Amniotic stem cell (primary cell): ENCODE measurements at regions not wholly inside any gene's neighbourhood (a gene's known extent, or its start where the extent isn't known, plus 50 kb on each side); places are given as distances from the start of the nearest gene placed in this dataset.
"Not testable (repeated sequence)": the region's sequence is repeated elsewhere in the genome, so short reads cannot be mapped to it uniquely, and the experiment has no call there.

ENCODE experiments used
- DNase-seq: peaks from one replicate; lab custom pipeline; 2025; lab: John Stamatoyannopoulos, UW

DNA sequence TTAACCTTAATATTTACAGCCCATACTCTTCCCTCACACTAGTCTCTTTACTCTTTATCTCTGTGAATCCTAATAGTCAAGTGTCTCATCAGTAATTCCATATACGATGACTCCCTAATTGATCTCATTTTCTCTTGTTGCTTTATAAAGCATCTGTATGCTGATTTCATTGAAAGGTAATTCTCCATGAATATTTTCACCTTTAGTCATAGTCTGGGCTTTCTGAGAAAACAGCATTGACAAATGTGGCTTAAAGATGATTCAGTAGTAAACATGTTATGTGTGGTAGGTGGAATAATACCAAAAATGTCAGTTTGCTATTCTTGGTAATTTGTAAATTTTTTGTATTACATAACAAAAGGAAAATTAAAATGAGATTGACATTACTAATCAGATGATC, 1176.5 kb downstream of the NCAM2 start:
- no peak for DNase-seq

DNA sequence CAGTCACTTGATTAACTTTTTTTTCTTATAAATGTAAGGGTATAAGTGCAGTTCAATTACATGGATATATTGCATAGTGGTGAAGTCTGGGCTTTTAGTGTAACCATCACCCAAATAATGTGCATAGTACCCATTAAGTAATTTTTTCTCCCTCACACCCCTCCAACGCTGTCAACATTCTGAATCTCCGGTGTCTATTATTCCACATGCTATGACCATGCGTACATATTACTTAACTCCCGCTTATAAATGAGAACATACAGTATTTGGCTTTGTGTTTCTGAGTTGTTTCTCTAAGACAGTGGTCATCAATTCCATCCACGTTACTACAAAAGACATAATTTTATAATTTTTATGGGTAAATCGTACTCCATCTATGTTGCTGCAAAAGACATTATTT, 1191.1 kb downstream of the NCAM2 start:
- DNase-seq: no peak

DNA sequence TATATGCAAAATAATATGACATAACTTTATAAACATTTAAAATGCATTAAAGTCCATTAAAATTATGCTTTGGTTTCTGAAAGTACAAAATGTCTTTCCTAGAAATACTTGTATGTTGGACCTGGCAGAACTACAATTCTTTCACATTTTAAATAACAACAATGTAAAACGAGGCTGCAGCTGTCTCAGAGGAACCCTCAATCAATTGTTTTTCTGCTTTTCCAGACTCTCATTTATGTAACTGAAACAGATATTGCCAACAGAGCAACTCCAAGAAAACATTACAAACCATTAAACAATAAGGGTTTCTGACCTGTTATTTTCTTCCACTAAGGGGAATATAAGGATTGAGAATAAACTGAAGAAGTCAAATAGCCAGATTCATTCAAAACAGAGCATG, 1193.4 kb downstream of the NCAM2 start:
- DNase-seq: no peak

DNA sequence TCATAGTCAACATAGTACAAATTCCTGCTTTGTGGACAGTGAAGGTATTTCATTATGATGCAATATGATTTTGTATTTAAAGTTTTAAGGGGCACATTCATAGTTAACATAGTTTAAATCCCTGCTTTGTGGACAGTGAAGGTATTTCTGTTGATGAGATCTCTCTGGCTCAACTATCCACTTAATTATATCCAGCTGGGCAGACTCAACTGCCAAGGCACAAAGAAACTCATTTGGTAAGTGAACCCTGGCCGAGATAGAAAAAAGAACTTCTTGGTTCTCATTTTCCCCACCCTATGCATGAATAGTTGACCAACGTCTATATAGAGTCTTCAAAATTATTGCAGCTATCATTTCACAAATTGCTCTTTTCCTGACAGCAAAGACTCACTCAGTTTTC, 1194.6 kb downstream of the NCAM2 start:
- no peak for DNase-seq

DNA sequence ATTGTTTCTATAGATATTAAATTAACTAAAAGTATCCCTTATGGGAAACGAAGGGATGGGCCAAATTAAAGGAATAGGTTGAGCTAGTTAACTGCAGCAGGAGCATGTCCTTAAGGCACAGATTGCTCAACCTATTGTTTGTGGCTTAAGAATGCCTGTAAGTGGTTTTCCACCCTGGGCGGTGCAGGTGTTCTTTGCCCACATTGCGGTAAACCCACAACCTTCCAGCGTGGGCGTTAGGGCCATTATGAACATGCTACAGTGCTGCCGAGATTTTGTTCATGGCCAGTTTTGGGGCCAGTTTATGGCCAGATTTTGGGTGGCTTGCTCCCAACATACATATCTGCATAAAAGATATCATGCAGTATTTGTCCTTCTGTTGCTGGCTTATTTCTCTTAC, 1196.8 kb downstream of the NCAM2 start:
- not testable (repeated sequence) for DNase-seq

DNA sequence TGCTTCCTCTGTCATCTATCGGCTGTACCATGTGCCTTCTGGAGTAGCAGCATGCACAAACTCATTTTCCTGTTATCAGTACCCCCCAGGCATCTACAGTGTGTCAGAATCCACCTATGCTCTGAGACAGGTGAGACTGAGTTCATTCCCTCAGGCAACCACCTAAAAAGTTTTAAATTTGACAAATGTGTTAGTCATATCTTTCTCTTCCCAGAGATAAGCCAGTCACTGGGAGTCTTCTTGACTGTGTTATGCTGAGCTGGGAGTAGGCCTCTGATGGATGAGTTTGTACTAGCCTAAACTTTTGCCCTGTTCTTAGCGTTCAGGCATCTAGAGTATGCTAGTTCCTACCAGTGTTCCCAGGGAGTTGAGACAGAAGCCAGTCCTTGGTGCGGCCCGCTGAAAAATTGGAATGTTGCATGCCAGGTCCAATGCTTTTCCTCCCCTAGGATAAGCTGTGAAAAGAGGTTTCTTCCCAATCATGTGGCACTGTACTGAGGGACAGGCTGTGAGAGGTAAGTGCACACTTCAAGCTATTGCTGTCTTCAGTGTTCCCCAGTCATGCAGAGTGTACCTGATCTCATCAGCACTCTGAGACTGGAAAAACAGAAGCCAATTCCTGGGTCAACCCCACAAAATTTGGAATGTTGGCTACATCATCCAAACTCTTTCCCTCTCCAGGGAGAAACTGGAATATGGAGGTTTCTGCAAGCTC, 1202.3 kb downstream of the NCAM2 start:
- DNase-seq: no peak

DNA sequence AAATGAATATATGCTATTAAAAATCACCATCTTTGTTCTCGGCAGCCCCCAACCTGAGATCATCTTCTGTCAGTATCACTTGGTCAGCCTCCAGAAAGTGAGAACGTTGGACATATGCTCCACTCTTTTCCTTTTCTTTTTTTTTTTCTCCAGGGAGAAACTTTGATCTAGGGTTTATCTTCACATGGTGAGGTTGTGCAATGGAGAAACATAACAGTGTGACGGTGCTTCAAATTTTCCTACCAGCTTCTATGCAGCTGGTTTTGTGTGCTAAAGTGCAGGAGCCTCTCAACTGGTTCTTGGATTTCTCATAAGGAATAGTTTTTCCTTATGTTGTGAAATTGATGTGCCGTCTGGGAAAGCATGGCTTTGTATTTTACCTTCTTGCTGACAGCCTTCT, 1202.9 kb downstream of the NCAM2 start:
- DNase-seq: no peak

DNA sequence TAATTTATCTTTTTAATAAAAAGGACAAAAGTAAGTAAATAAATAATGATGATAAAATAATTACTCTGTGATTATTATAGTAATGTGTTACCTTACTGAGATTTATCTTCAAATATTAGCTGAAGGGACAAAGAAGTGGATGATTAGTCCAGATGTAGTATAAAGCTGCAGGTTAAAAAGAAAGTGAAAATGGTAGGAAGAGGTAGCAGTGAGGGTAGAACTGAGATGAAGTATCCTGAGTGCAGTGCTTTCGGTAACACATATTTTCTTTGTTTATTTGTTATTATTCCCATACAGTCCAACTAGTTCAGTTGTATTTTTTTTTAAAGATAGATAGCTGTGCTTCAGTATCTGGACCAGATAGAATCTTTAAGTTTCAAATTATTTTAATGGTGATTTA, 1203.5 kb downstream of the NCAM2 start:
- no peak for DNase-seq

DNA sequence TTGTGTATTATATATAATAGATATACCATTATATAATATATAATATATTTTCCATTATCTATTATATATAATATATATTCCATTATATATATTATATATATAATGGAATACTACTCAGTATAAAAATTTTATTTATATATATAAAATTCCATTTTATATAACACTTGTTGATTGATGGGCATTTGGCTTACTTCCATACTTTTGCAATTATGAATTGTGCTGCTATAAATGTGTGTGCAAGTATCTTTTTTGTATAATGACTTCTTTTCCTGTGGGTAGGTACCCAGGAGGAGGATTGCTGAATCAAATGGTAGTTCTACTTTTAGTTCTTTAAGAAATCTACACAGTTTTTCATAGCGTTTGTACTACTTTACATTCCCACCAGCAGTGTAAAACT, 1211.1 kb downstream of the NCAM2 start:
- no peak for DNase-seq

DNA sequence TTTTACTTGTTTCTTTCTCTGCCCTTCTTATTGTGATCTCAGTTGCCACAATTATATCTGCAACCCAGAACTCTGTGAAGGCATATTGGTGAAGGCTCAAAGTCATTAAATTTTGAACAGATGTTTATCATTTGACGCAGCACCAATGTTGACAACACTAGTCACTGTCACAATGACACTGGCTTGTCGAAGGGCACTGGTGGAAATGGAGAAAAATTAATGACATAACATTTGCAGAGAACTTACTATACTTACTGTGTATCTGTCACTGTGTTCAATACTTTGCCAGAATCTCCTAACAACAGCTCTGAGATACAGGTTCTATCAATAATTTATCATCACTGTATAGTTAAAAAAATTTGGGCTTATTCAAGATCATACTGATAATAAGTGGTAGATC, 1213.7 kb downstream of the NCAM2 start:
- DNase-seq: no peak

DNA sequence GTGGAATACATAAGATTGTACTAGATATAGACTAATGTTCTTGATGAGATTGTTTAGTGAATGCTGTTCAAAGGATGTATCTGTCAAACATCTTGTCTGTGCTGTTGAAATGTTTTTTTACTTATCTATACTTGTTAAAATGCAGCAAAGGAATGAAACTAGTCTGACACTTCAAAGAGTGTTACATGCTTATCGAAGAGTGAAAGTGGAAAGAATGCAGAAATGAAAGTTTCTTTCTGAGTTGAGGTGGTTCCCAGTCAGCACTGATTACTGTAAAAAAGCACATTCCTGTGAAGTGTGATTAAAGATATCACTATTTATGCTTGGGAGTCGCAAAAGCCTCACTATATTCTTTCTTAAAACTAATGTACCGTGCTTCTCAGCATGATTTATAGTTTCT, 1225.2 kb downstream of the NCAM2 start:
- no peak for DNase-seq

DNA sequence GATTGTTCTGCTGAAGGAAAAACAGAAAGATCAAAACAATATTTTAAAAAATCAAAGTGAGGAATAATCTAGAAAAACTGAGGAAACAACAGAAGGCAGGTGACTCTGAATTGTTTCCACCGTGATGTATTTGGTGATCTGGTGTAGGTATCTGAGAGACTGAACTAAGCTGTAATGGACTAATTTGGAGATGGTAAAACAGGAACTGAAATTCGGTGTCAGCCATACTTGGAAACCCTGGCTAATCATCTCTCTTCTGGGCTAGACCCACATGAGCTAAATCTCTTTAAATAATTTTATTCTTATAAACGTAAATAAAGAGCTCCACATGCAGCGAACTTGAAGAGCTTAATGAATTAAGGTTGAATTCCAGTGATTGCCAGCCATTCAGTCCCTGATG, 1226.1 kb downstream of the NCAM2 start:
- DNase-seq: no peak

DNA sequence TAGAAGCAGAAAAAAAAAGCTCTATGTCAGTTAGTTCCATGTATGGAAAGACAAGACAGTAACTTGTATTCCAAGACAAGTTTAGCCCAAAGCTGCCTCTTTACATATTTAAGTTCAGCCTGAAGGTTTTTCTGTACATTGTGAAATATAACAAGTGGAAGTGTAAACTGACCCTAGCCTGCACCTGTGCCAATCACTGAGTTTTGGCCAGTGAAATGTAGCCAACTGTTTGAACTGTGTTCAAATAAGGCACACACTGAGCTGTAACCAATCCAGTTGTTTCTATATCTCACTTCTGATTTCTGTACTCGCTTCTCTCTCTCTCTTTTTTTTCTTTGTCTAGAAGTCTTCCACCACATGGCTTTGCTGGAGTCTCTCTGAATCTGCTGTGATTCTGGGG, 1227.1 kb downstream of the NCAM2 start:
- DNase-seq: no peak

DNA sequence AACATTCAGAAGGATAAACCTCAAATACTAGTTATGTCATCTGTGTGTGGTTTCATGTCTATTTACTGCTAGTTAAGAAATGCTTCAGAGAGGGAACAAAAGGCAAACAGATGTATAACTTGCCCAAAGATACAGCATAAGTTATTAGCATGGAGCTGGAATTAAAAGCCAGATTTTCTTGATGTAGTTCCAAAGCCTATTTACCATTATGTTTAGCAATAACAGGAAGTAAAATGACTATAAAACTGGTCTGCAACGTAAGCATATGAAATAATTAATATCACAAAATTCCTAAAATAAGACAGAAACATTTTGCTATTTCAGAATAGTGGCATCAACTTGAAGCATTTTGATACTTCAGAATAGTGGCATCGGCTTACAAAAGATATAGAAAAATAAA, 1232.8 kb downstream of the NCAM2 start:
- no peak for DNase-seq

DNA sequence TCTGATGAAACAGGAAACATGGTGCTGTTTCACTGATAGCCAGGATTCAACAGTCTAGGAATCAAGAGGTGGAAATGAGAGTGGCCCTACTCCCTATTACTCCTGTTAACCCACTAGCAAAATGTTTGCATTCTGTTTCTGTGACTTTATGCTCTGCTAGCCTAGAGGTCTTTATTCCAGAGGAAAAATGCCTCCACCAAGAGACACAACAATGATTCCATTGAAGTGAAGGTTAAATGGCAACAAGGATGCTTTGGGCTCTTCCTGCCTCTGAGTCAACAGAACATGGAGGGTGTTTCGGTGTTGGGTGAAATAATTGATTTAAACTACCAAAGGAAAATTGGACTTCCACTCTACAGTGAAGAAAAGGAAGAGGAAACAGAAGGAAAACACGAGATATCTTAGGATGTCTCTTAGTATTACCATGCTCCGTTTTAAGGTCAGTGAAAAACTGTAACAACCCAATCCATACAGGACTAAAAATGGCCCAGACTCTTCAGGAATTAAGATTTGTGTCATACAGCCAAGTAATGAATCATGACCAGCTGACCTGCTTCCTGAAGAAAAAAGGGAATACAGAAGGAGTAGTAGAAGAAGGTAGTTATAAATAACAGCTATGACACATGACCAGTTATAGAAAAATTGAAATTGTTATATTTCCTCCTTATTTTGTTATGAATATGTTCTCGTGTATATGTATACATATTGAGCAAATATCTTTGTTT, 1237.8 kb downstream of the NCAM2 start:
- DNase-seq: no peak

DNA sequence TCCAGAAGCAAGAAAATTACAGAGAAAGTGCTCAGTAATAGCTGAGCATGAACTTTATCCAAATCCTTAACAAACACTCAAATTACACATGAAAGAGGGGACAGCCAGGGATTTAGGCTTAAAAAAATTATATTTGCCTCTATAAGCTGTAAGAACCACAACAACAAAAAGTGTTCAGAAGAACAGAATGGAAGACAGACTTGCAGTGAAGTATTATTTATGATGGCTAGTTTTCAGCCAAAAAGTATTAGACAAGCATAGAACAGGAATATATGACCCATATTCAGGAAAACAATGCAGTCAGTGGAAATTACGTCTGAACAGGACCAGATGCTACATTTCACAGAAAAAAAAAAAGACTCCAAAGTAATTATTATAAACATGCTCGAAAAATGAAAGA, 1246.3 kb downstream of the NCAM2 start:
- DNase-seq: no peak

DNA sequence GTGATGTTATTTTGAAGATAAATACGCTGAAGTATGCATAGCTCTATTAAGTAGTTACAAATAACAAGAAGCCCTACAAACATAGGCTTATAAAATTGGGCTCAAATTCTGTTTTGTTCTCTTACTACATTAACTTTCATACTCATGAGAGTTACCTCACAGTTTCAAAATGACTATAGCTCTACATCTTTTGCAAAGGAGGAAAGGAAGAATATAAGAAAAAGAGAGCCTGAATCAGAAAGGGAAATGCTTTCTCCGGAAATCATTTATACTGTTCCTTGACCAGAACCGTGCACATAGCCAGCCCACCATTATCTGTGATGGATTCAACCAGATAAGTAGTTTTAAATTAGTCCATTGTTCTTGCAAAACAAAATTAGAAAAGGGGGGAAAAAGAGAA, 1252.1 kb downstream of the NCAM2 start:
- no peak for DNase-seq

DNA sequence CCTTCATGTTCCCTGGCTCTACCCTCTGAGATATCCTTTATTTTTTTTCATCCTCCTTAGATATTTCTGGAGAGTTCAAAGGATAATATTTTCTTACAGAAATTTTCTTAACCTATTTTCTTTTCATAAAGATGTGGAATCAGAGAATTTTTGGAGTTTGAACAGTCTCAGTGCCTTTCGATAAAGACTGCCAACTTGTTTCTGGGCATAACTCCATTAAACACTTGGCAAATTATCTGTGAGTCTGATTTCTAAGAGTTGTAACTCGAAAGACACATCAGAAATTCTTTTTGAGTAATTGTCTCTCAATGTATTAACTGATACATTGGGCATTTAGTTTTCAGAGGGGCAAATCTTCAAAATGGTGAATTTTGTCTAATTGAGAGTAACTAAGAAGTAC, 1255.6 kb downstream of the NCAM2 start:
- no peak for DNase-seq

DNA sequence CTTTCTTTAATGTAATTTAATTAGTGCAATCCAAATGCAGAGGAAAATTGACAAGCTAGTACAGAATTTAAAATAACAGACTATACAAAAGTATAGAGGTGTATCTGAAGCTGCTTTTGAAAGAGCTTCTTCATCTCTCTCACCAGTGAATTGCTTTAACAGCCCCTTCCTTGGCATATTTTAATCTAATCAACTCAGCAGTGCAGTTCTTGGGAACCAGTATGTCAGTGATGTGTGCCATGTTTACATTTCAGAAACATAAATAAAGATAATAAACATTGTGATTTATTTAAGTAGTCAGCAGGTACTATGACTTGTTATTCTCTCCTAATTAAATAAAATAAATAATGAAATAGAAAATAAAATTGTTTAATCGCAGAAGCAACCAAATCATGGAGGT, 1260.6 kb downstream of the NCAM2 start:
- DNase-seq: no peak

DNA sequence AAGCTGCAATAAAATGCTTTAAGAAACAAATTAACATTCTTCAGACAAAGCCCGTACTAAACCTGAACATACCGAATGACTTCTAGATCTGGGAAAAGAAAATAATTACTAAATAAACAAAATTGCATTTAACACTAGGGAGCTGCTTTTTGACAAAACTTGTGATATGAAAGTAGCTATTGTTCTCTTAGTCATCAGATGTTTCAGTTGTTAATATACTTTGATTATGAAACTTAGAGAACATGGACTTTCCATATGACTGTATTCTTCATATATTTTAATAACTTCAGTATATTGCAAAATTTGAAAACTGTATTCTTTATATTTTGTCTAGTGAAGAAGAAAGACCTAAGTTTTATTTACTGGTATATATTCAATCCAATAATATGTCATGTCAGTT, 1262.1 kb downstream of the NCAM2 start:
- DNase-seq: no peak

DNA sequence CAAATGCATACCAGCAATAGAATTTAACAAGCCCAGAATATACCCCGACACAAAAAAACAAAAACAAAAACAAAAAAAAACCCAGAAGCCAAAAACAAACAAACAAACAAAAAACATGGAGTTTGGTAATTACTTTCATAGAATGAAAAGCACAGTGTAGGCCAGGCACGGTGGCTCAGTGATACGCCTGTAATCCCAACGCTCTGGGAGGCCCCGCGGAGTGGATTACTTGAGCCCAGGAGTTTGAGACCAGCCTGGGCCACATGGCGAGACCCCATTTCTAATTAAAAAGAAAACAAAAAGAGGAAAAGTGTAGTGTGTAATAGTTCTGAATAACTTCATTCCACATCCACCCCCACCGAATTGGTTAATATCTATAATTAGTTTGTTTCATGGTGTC, 1265.7 kb downstream of the NCAM2 start:
- DNase-seq: no peak

DNA sequence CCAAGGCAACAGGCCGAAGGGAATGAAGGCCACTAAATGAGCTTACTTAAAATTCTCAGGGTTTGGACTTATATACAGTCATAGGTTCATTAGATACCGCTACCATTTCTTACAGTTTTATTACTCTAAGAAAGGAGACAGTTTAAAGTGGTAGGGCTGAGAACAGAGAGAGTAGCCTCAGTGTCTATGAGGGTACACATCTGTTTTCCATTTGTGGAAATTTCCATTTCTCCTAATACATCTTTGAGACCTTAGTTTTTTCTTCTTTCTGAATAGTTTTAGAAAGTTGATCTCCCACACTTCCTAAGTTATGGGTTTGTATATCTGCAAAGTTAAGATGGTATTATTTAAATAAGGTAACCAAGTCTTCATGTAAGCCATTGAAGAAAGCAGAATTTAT, 1279.1 kb downstream of the NCAM2 start:
- no peak for DNase-seq

DNA sequence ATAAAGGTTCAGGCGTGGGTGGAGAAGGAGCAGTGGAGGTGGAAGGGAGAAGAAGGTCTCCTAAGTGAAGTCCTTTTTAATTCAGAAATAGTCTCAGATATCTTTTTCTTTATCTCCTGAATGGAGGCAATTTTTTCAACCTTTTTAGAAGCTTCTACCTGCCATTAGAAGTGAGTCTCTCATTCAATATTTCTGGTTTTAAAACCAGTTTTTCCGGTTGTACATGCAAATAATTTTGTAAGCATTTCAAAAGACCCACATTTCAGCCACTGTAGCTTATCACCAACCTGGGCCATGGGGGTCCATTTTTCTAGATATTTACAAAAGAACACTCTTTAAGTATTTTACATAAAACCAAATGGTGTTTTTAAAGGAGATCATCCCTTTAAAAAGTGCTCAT, 1280.2 kb downstream of the NCAM2 start:
- no peak for DNase-seq

DNA sequence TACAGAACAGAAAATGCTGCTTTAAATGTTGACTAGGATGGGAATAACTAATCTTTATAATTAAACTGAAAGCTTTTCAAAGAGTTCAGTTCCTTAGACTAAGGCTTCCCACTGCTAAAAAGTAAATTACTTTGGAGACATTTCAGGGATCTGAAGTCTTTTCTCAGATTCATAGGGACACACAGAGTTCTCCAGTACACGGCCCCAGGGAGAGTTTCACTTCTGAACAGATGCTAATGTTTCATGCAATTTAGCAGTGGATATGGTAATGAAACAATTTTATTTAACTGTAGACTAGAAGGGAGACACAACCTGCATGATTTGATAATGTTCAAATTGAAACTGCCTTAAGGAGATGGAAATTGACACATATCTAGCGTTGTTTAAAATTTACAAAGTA, 1282.6 kb downstream of the NCAM2 start:
- no peak for DNase-seq
